ENCODE measurements at regions not wholly inside any gene's neighbourhood (a gene's known extent, or its start where the extent isn't known, plus 50 kb on each side); places are given as distances from the start of the nearest gene placed in this dataset.

- no peak for DNase-seq (ENCODE audit: low read depth)
These were observed 505.9 kb upstream of the MANEA start for GRCh38 chr6:95071464-95071863.

- DNase-seq (ENCODE audit: low read depth) = no peak
These were observed 498.9 kb upstream of the MANEA start for GRCh38 chr6:95078457-95078856.

GRCh38 chr6:95081231-95081630 is 496.1 kb upstream of the MANEA start:
- DNase-seq (ENCODE audit: low read depth) = no peak

GRCh38 chr6:95081949-95082348 is 495.4 kb upstream of the MANEA start:
- no peak for DNase-seq (ENCODE audit: low read depth)

GRCh38 chr6:95083506-95083905 is 493.8 kb upstream of the MANEA start:
- DNase-seq (ENCODE audit: low read depth) = no peak

- DNase-seq (ENCODE audit: low read depth) = no peak
These were observed 492.5 kb upstream of the MANEA start for GRCh38 chr6:95084867-95085266.

- no peak for DNase-seq (ENCODE audit: low read depth)
These were observed 489.8 kb upstream of the MANEA start for GRCh38 chr6:95087394-95088097.

GRCh38 chr6:95091823-95092436 is 485.4 kb upstream of the MANEA start:
- DNase-seq (ENCODE audit: low read depth) = no peak

- no peak for DNase-seq (ENCODE audit: low read depth)
These were observed 484.2 kb upstream of the MANEA start for GRCh38 chr6:95093154-95093553.

GRCh38 chr6:95094751-95095663 is 482.3 kb upstream of the MANEA start:
- no peak for DNase-seq (ENCODE audit: low read depth)

- no peak for DNase-seq (ENCODE audit: low read depth)
These were observed 481.5 kb upstream of the MANEA start for GRCh38 chr6:95095855-95096254.

- DNase-seq (ENCODE audit: low read depth) = no peak
These were observed 477.9 kb upstream of the MANEA start for GRCh38 chr6:95099410-95099809.

GRCh38 chr6:95109212-95109611 is 468.1 kb upstream of the MANEA start:
- no peak for DNase-seq (ENCODE audit: low read depth)

- no peak for DNase-seq (ENCODE audit: low read depth)
These were observed 466.6 kb upstream of the MANEA start for GRCh38 chr6:95110767-95111166.

- DNase-seq (ENCODE audit: low read depth) = no peak
These were observed 460.1 kb upstream of the MANEA start for GRCh38 chr6:95117236-95117635.

- DNase-seq (ENCODE audit: low read depth) = no peak
These were observed 457.4 kb upstream of the MANEA start for GRCh38 chr6:95119927-95120326.

- no peak for DNase-seq (ENCODE audit: low read depth)
These were observed 456.4 kb upstream of the MANEA start for GRCh38 chr6:95120984-95121383.

- no peak for DNase-seq (ENCODE audit: low read depth)
These were observed 450.1 kb upstream of the MANEA start for GRCh38 chr6:95127261-95127660.

- DNase-seq (ENCODE audit: low read depth) = no peak
These were observed 448.9 kb upstream of the MANEA start for GRCh38 chr6:95128439-95128838.

- no peak for DNase-seq (ENCODE audit: low read depth)
These were observed 448.4 kb upstream of the MANEA start for GRCh38 chr6:95128947-95129346.

GRCh38 chr6:95133578-95133977 is 443.8 kb upstream of the MANEA start:
- no peak for DNase-seq (ENCODE audit: low read depth)

GRCh38 chr6:95135182-95135581 is 442.2 kb upstream of the MANEA start:
- DNase-seq (ENCODE audit: low read depth) = no peak

- DNase-seq (ENCODE audit: low read depth) = no peak
These were observed 435.2 kb upstream of the MANEA start for GRCh38 chr6:95142101-95142500.
